ENCODE measurements at regions not wholly inside any gene's neighbourhood (a gene's known extent, or its start where the extent isn't known, plus 50 kb on each side); places are given as distances from the start of the nearest gene placed in this dataset.

DNA sequence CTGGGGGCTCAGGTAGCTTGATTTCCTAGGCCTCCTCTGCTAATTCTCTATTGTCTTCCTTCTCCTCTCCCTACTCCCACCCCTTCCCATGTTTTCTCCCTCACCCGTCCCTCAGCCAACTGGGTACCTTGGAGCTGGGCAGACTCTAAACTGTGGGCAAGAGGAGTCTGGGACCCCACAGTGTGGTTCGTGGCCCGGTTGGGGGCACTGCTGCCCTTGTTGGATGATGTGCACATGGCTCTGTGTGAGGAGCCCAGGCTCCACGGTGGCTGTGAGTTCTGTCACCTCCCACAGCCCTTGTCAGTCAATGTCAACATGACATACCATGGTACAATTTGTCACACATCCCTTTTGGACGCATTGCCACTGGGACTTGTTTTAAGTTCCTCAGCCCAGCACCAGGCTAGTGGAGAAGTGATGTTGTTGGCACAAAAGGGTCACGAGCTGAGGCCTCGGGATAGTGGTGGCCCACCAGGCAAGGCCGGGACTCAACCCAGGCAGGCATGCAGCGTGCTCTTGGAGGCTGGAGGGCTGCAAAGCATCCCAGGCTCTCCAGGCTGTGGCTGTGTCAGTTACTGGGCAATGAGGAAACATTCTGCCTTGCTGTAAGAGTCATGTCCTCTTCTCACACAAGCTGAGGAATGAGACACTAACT, 142.3 kb downstream of the TLE3 start:
- Mint-ChIP-seq H3K27me3 (ENCODE audit: unreplicated experiment) (no peaks in the 10 kb centered on the region), H3K4me3 (ENCODE audit: unreplicated experiment) (no peak overlapping the region), H3K36me3 (ENCODE audit: unreplicated experiment) (no peaks in the 10 kb centered on the region), H3K4me1 (ENCODE audit: low read depth, unreplicated experiment) (no peaks in the 10 kb centered on the region), H3K9me3 (ENCODE audit: unreplicated experiment) (no peaks in the 10 kb centered on the region), H3K27ac (ENCODE audit: unreplicated experiment) (no peak overlapping the region)
- TF ChIP-seq, protein P1, sequence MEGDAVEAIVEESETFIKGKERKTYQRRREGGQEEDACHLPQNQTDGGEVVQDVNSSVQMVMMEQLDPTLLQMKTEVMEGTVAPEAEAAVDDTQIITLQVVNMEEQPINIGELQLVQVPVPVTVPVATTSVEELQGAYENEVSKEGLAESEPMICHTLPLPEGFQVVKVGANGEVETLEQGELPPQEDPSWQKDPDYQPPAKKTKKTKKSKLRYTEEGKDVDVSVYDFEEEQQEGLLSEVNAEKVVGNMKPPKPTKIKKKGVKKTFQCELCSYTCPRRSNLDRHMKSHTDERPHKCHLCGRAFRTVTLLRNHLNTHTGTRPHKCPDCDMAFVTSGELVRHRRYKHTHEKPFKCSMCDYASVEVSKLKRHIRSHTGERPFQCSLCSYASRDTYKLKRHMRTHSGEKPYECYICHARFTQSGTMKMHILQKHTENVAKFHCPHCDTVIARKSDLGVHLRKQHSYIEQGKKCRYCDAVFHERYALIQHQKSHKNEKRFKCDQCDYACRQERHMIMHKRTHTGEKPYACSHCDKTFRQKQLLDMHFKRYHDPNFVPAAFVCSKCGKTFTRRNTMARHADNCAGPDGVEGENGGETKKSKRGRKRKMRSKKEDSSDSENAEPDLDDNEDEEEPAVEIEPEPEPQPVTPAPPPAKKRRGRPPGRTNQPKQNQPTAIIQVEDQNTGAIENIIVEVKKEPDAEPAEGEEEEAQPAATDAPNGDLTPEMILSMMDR (IDR thresholded peaks at IDR 0.05; ENCODE audit: partially characterized antibody, unreplicated experiment) = no peak
- DNase-seq = no peak

DNA sequence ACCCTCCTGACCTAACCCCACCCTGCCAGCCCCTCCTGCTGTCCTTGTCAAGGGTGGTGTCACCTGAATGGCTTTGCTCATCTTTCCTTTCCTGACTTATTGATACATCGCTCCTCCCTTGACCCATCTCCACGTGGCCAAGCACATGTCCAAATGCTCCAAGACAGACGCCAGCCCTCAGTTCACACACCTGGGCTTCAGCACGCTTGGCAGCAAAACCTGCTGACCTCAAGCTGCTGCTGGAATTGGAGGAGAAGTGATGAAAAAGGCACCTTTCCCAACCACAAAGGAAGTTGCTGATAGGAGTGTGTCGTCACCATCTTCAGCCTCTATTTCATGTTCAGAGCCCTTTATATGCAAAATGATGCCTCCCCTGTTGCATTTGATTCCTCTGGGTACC, 141.3 kb downstream of the TLE3 start:
- Mint-ChIP-seq H3K27ac (ENCODE audit: unreplicated experiment) (no peak overlapping the region), H3K9me3 (ENCODE audit: unreplicated experiment) (peaks cover 1% of the 10 kb centered on the region), H3K4me1 (ENCODE audit: low read depth, unreplicated experiment) (no peaks in the 10 kb centered on the region), H3K36me3 (ENCODE audit: unreplicated experiment) (no peaks in the 10 kb centered on the region), H3K27me3 (ENCODE audit: unreplicated experiment) (no peaks in the 10 kb centered on the region), H3K4me3 (ENCODE audit: unreplicated experiment) (no peak overlapping the region)
- TF ChIP-seq, protein P1 (IDR thresholded peaks at IDR 0.05; ENCODE audit: partially characterized antibody, unreplicated experiment) = no peak
- DNase-seq = no peak

DNA sequence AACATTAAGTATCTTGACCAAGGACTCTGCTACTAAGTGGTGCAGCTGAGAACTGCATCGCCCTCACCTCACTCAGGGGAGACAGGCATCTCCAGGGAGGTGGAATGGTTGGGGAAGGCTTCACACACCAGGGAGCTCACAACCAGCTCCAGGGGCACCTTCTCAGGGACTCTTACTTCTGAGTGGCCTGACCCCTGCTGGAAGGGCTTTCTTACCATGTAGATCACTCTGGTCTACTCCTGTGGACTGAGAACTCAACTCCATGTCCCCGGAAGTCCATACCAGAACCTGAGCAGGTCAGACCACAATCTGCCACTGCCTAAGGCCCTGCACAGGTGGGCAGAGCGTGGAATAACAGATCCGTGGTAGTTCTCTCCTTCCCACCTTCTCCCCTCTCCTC, 140.5 kb downstream of the TLE3 start:
- Mint-ChIP-seq H3K27me3 (ENCODE audit: unreplicated experiment) (no peaks in the 10 kb centered on the region), H3K4me3 (ENCODE audit: unreplicated experiment) (no peak overlapping the region), H3K9me3 (ENCODE audit: unreplicated experiment) (peaks cover 3% of the 10 kb centered on the region), H3K4me1 (ENCODE audit: low read depth, unreplicated experiment) (no peaks in the 10 kb centered on the region), H3K27ac (ENCODE audit: unreplicated experiment) (no peak overlapping the region), H3K36me3 (ENCODE audit: unreplicated experiment) (no peaks in the 10 kb centered on the region)
- TF ChIP-seq, protein P1 (IDR thresholded peaks at IDR 0.05; ENCODE audit: partially characterized antibody, unreplicated experiment) = no peak
- no peak for DNase-seq

DNA sequence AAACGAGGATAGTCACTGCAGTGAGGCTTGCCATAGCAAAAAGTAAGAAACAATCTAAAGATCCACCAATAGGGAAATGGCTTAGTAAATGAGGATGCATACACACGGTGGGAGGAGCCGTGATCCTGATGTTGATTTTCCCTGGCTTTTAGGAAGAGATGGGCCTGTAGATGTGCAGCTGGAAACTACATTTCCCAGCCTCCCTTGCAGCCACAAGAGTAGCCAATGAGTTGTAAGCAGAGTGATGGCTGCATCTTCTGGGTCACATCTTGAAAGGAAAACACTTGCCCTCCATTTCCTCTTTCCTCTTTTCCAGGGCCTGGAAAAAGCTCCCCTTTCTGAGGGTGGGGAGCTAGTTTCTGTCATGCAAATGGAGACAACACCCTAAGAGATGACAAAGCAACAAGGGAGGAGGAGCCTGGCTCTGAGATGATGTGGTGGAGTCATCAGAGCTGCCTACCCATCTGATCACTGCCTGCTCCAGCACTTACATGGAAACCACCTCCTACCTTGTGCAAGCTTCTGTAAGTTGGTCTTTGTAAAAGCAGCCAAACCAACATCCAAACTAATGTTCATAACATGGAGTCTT, 139.1 kb downstream of the TLE3 start:
- Mint-ChIP-seq H3K36me3 (ENCODE audit: unreplicated experiment) (no peaks in the 10 kb centered on the region), H3K4me1 (ENCODE audit: low read depth, unreplicated experiment) (no peaks in the 10 kb centered on the region), H3K4me3 (ENCODE audit: unreplicated experiment) (no peak overlapping the region), H3K9me3 (ENCODE audit: unreplicated experiment) (peaks cover 3% of the 10 kb centered on the region), H3K27ac (ENCODE audit: unreplicated experiment) (no peak overlapping the region), H3K27me3 (ENCODE audit: unreplicated experiment) (no peaks in the 10 kb centered on the region)
- TF ChIP-seq, protein P1 (IDR thresholded peaks at IDR 0.05; ENCODE audit: partially characterized antibody, unreplicated experiment) = no peak
- no peak for DNase-seq

DNA sequence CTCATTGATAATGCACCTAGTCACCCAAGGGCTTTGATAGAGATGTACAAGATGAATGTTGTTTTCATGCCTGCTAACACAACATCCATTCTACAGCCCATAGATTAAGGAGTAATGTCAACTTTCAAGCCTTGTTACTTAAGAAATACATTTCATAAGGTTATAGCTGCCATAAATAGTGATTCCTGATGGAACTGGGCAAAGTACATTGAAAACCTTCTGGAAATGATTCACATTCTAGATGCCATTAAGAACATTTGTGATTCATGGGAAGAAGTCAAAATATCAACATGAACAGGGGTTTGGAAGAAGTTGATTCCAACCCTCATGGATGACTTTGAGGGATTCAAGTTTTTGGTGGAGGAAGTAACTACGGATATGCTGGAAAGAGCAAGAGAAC, 135.2 kb downstream of the TLE3 start:
- TF ChIP-seq, protein P1 (IDR thresholded peaks at IDR 0.05; ENCODE audit: partially characterized antibody, unreplicated experiment) = no peak
- DNase-seq = no peak
- no peak overlapping the region for H3K4me3 Mint-ChIP-seq (ENCODE audit: unreplicated experiment)
- H3K9me3 Mint-ChIP-seq (ENCODE audit: unreplicated experiment) = peaks cover 3% of the 10 kb centered on the region
- no peaks in the 10 kb centered on the region for H3K4me1 Mint-ChIP-seq (ENCODE audit: low read depth, unreplicated experiment)
- no peak overlapping the region for H3K27ac Mint-ChIP-seq (ENCODE audit: unreplicated experiment)
- no peaks in the 10 kb centered on the region for H3K36me3 Mint-ChIP-seq (ENCODE audit: unreplicated experiment)
- peaks cover 2% of the 10 kb centered on the region for H3K27me3 Mint-ChIP-seq (ENCODE audit: unreplicated experiment)

Measured in glutamatergic neuron (in vitro differentiated cells).